NCI-H82 treated with DMSO at 0.1 percent for 48 hours (cell line): ENCODE measurements at regions not wholly inside any gene's neighbourhood (a gene's known extent, or its start where the extent isn't known, plus 50 kb on each side); places are given as distances from the start of the nearest gene placed in this dataset.
"Not testable (repeated sequence)": the region's sequence is repeated elsewhere in the genome, so short reads cannot be mapped to it uniquely, and the experiment has no call there.

Source experiments
- DNase-seq: peaks from one replicate; lab custom pipeline; 2025; ENCODE audit not compliant: unreplicated experiment; lab: John Stamatoyannopoulos, UW

GRCh38 chr6:84837068-84837866, 72.9 kb upstream of the TBX18 start:
- DNase-seq, result not testable (repeated sequence)

GRCh38 chr6:84836366-84836765, 72.0 kb upstream of the TBX18 start:
- no peak for DNase-seq

DNA sequence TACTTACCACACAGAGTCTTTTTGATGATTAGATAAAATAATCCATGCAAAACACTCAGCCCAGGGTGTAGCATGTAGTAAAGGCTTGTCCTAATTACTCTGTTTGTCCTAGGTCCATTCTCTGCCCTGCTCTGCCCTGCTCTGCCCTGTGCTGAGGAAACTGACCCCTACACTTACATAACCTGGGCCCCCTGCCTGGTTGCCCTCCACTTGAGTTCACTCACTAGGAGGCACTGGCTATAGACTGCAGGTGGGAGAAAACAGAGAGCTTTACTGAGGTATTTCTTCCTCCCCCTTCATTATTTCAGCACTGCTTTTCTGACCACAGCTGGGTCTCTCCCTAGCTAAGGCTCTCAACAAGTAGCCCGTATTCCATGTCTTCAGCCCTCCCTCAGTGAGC, 70.9 kb upstream of the TBX18 start:
- no peak for DNase-seq

DNA sequence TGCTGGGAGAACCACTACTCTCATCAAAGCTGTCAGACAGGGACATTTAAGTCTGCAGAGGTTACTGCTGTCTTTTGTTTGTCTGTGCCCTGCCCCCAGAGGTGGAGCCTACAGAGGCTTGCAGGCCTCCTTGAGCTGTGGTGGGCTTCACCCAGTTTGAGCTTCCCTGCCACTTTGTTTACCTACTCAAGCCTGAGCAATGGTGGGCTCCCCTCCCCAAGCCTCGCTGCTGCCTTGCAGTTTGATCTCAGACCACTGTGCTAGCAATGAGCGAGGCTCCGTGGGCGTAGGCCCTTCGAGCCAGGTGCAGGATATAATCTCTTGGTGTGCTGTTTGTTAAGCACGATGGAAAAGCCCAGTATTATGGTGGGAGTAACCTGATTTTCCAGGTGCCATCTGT, 67.5 kb upstream of the TBX18 start:
- DNase-seq, result not testable (repeated sequence)

- no peak for DNase-seq
Measured at GRCh38 chr6:84825461-84825860, 61.1 kb upstream of the TBX18 start.

- DNase-seq, result not testable (repeated sequence)
Measured at GRCh38 chr6:84821314-84821713, 56.9 kb upstream of the TBX18 start.

DNA sequence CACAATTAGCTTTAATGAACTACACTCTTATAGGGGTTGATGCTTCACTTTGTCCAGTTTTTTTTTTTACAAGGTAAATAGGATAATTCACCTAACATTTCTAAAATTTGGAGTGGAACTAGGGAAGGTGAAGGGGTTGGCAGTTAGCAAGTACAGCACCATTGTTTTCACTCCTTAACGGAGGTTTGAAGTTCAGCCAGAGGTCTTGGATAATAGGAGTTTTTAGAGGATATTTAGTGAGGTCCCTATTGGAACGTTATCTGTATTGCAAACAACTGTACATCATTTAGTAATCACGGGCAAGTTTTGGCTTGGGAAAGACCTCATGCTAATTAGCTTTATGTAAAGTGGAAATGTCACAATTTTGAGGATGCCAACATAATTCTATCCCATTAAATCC, 52.3 kb upstream of the TBX18 start:
- no peak for DNase-seq

DNA sequence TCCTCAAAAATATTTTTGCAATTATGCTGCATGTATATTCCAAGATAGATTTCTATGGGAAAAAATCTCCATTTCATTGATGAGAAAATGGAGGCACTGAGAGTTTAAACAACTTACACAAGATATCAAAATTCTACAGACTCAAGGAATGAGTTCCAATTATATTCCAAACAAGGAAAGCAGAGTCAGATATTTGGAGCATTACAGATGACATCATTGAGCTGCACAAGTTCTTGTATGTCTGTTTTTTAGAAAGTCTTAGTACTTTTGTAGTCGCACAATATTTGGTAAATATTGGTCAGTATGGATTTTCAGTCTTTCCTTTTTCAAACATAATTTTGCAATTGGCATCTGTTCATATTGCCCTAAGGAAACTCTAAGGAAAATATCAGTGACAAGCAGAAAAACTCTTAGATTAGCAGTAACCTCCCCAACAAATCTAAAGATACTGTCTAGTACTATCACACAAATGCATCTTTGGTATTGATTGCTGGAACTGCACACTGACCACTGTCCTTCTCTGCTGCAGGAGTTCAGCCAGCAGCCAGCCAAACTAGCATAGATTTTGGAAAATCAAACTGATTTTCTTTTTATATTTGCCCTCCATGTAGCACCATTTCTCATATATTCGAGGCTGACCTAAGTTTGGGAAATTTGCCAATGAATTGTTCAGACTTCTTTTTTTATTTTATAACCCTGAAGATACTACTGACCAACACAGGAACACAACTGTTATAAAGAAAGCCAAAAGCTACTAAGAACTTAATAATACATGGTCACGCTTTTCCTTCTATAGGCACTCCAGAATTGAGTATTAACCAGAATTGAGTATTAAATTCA, 51.7 kb upstream of the TBX18 start:
- DNase-seq, result no peak
